ENCODE measurements at regions not wholly inside any gene's neighbourhood (a gene's known extent, or its start where the extent isn't known, plus 50 kb on each side); places are given as distances from the start of the nearest gene placed in this dataset.
"Not testable (repeated sequence)": the region's sequence is repeated elsewhere in the genome, so short reads cannot be mapped to it uniquely, and the experiment has no call there.

DNA sequence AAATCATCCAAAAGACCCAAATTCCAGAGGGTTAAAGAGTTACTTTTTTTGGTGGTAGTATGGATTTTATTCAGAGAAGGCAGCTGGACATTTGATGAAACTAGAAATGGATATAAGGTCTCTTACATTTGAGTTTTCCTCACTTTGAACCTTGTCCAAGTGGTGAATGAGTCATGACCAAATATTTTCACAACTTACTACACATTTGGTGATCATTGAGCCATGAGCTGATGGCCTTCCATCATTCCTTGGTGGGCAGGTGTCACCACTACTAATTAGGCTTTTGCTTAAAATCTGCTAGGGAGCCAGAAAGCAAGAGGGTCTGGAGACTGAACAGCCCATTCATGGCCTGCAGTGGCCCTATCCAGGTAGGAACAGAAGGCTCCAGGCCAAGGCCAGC, 620.2 kb upstream of the INTU start:
- H3K4me3 ChIP-seq (ENCODE audit: control insufficient read depth, low read depth, low read length), result no peak overlapping the region
- peak; percentile 76 for DNase-seq (ENCODE audit: low read depth)
- TF ChIP-seq, protein P1, sequence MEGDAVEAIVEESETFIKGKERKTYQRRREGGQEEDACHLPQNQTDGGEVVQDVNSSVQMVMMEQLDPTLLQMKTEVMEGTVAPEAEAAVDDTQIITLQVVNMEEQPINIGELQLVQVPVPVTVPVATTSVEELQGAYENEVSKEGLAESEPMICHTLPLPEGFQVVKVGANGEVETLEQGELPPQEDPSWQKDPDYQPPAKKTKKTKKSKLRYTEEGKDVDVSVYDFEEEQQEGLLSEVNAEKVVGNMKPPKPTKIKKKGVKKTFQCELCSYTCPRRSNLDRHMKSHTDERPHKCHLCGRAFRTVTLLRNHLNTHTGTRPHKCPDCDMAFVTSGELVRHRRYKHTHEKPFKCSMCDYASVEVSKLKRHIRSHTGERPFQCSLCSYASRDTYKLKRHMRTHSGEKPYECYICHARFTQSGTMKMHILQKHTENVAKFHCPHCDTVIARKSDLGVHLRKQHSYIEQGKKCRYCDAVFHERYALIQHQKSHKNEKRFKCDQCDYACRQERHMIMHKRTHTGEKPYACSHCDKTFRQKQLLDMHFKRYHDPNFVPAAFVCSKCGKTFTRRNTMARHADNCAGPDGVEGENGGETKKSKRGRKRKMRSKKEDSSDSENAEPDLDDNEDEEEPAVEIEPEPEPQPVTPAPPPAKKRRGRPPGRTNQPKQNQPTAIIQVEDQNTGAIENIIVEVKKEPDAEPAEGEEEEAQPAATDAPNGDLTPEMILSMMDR (conservative IDR thresholded peaks at IDR 0.05; ENCODE audit: control insufficient read depth, insufficient read depth, low read depth, low read length), result no peak

DNA sequence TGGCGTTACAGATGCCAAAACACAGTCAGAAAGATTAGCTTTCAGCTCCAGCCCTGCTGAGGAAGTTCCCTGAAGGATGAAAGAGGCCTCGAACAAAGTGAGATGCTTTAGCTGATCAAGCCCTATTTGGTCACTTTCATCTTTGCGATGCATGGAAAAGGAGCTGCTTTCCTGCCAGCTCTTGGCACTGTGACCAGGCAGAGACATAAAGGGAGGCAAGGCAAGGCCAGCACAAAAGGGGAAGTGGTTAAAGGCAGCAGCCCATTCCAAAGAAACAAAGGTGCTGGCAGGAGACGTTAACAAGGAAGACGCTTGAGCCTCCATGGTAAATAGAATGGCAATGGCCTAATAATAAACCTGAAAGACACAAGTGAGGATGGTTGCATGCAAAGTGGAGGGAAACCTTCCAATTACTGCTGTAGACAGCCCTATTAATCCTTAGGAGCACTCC, 617.1 kb upstream of the INTU start:
- TF ChIP-seq, protein P1 (conservative IDR thresholded peaks at IDR 0.05; ENCODE audit: control insufficient read depth, insufficient read depth, low read depth, low read length), result no peak
- no peak for DNase-seq (ENCODE audit: low read depth)
- H3K4me3 ChIP-seq (ENCODE audit: control insufficient read depth, low read depth, low read length), result no peak overlapping the region

DNA sequence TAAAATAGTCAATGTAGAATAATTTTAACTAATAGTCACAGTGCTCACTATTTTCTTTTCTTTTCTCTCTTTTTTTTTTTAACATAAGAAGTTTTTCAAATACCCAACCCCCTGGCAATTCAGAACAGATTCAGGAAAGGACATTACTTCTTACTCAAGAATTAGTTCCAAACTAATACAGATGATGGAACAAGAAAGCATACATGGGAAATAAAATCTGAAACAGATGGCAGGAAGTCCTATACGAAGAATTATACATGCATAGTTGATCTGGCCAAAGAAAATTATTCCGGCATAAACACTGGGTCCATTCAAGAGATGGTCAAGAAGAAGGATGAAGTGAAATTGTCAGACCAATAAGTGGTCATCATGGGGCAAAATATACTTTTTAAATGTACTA, 614.4 kb upstream of the INTU start:
- TF ChIP-seq, protein P1 (conservative IDR thresholded peaks at IDR 0.05; ENCODE audit: control insufficient read depth, insufficient read depth, low read depth, low read length), result no peak
- DNase-seq (ENCODE audit: low read depth), result no peak

DNA sequence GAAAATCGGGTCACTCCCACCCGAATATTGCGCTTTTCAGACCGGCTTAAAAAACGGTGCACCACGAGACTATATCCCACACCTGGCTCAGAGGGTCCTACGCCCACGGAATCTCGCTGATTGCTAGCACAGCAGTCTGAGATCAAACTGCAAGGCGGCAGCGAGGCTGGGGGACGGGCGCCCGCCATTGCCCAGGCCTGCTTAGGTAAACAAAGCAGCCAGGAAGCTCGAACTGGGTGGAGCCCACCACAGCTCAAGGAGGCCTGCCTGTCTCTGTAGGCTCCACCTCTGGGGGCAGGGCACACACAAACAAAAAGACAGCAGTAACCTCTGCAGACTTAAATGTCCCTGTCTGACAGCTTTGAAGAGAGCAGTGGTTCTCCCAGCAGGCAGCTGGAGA, 611.9 kb upstream of the INTU start:
- H3K4me3 ChIP-seq (ENCODE audit: control insufficient read depth, low read depth, low read length); DNase-seq (ENCODE audit: low read depth): not testable (repeated sequence)

More for the DNA sequence above, 614.4 kb upstream of the INTU start:
- H3K4me3 ChIP-seq (ENCODE audit: control insufficient read depth, low read depth, low read length), result no peak overlapping the region

DNA sequence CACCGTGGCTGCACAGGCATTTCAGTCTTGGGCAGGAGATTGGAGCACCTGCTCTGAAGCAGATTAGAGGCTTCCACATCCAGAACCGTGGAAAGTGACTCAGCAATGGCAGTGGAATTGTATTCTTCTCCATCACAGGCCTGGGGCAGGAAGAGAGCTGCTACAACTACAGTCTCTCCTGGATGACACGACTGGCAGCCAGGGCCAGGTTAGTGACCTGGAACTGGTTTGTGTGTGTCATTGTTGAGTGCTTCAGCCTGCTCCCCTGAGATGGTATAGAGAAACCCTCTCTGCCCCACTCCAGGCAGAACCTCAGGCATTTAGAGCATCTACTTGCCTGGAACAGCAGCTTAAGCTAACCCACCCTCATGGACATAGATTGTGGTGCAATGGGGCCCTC, 596.5 kb upstream of the INTU start:
- no peak for DNase-seq (ENCODE audit: low read depth)
- H3K4me3 ChIP-seq (ENCODE audit: control insufficient read depth, low read depth, low read length), result no peak overlapping the region
- TF ChIP-seq, protein P1 (conservative IDR thresholded peaks at IDR 0.05; ENCODE audit: control insufficient read depth, insufficient read depth, low read depth, low read length), result no peak

DNA sequence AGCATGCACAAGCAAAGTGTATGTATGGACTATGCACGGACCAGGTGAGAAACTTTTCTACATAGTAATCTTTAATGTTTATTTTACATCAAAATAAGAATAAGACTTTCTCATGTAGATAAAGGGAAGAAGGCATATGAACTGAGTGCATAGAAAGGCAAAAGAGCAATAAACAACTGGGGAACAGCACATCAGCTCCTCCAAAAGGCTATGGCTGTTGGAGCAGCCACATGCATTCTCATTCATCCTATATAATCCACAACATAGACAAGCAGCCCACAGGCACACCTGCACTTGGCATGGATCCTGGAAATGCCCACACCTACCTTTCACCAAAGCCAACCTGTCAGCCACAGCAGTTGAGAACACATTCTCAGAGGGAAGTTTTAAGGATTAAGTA, 586.9 kb upstream of the INTU start:
- DNase-seq (ENCODE audit: low read depth), result no peak
- TF ChIP-seq, protein P1 (conservative IDR thresholded peaks at IDR 0.05; ENCODE audit: control insufficient read depth, insufficient read depth, low read depth, low read length), result no peak
- H3K4me3 ChIP-seq (ENCODE audit: control insufficient read depth, low read depth, low read length), result no peak overlapping the region

DNA sequence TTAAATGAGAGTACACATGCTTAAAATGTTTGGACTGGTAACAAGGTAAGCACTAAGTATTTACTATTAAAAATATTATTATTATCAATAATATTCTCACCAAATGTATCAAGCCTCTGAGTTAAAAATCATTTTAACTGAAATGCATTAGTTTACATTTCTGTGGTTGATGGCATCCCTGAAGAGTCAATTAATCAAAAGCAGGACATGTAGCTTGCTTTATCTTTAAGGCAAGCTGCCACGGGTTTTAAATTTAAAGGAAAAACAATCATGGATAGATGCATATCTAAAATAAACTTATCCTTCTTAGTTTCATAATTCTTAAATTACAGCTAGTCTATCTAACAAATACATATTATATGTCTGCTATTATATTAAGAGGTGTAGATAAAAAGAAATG, 584.8 kb upstream of the INTU start:
- TF ChIP-seq, protein P1 (conservative IDR thresholded peaks at IDR 0.05; ENCODE audit: control insufficient read depth, insufficient read depth, low read depth, low read length), result no peak
- no peak overlapping the region for H3K4me3 ChIP-seq (ENCODE audit: control insufficient read depth, low read depth, low read length)
- DNase-seq (ENCODE audit: low read depth), result no peak
